Amygdala (tissue), 56 donors: ENCODE measurements at regions not wholly inside any gene's neighbourhood (a gene's known extent, or its start where the extent isn't known, plus 50 kb on each side); places are given as distances from the start of the nearest gene placed in this dataset.
"Not testable (repeated sequence)": the region's sequence is repeated elsewhere in the genome, so short reads cannot be mapped to it uniquely, and the experiment has no call there.

ENCODE experiments used
- DNase-seq, 56 donors: peaks; one replicate each; lab custom pipeline; 2025; lab: John Stamatoyannopoulos, UW

GRCh38 chr3:166706094-166706493, 674.0 kb downstream of the ZBBX start:
- no peak for DNase-seq

GRCh38 chr3:166697495-166697894, 682.6 kb downstream of the ZBBX start:
- DNase-seq: no peak

- no peak for DNase-seq
Measured at GRCh38 chr3:166696103-166696502, 684.0 kb downstream of the ZBBX start.

GRCh38 chr3:166688665-166689064, 691.4 kb downstream of the ZBBX start:
- DNase-seq: no peak

GRCh38 chr3:166685246-166685645, 694.9 kb downstream of the ZBBX start:
- DNase-seq: no peak

- DNase-seq: not testable (repeated sequence)
Measured at GRCh38 chr3:166684077-166684476, 696.0 kb downstream of the ZBBX start.

- DNase-seq: no peak
Measured at GRCh38 chr3:166669781-166670180, 710.3 kb downstream of the ZBBX start.

- no peak for DNase-seq
Measured at GRCh38 chr3:166663194-166663593, 716.9 kb downstream of the ZBBX start.

- no peak for DNase-seq
Measured at GRCh38 chr3:166661621-166662020, 718.5 kb downstream of the ZBBX start.

GRCh38 chr3:166660962-166661361, 719.1 kb downstream of the ZBBX start:
- DNase-seq: no peak

- DNase-seq: no peak
Measured at GRCh38 chr3:166637984-166638530, 742.0 kb downstream of the ZBBX start.

- DNase-seq: no peak
Measured at GRCh38 chr3:166634091-166634746, 745.9 kb downstream of the ZBBX start.

- DNase-seq: no peak
Measured at GRCh38 chr3:166630190-166630589, 749.9 kb downstream of the ZBBX start.

GRCh38 chr3:166613365-166613764, 766.7 kb downstream of the ZBBX start:
- DNase-seq: no peak

GRCh38 chr3:166612761-166613160, 767.3 kb downstream of the ZBBX start:
- DNase-seq: not testable (repeated sequence)

GRCh38 chr3:166607933-166608521, 770.8 kb upstream of the BCHE start:
- no peak for DNase-seq

GRCh38 chr3:166606988-166607387, 769.8 kb upstream of the BCHE start:
- no peak for DNase-seq

- no peak for DNase-seq
Measured at GRCh38 chr3:166593776-166594175, 756.6 kb upstream of the BCHE start.

- no peak for DNase-seq
Measured at GRCh38 chr3:166582236-166582635, 745.0 kb upstream of the BCHE start.

GRCh38 chr3:166580561-166580960, 743.3 kb upstream of the BCHE start:
- no peak for DNase-seq

- no peak for DNase-seq
Measured at GRCh38 chr3:166575161-166575560, 737.9 kb upstream of the BCHE start.

- not testable (repeated sequence) for DNase-seq
Measured at GRCh38 chr3:166571686-166572085, 734.5 kb upstream of the BCHE start.
